HG03175 (cell line): ENCODE measurements at regions not wholly inside any gene's neighbourhood (a gene's known extent, or its start where the extent isn't known, plus 50 kb on each side); places are given as distances from the start of the nearest gene placed in this dataset.
"Not testable (repeated sequence)": the region's sequence is repeated elsewhere in the genome, so short reads cannot be mapped to it uniquely, and the experiment has no call there.

Experiments
- ATAC-seq: cut with Tn5 transposase; IDR thresholded peaks from one replicate; pipeline ENCODE4 v1.9.1; 2021; ENCODE audit warnings: mild to moderate bottlenecking, moderate library complexity; ENCODE audit not compliant: unreplicated experiment

DNA sequence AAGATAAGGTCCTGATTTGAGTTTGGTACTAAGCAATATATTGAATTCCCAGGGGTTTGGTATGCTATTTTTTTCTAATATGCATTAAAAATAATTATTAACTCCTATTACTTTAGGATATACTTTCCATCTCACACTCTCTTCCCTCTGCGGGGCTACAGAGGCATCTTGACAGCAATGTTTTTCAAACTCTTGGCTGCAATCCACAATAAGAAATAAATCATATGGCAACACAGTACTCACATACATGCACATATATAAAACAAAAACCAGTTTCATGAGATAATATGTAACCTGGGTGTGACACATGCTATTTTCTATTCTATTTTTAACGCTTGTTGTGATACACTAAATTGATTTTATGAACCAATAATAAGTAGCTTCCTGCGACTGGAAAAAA is 189.5 kb downstream of the UNC5CL start:
- ATAC-seq = no peak

DNA sequence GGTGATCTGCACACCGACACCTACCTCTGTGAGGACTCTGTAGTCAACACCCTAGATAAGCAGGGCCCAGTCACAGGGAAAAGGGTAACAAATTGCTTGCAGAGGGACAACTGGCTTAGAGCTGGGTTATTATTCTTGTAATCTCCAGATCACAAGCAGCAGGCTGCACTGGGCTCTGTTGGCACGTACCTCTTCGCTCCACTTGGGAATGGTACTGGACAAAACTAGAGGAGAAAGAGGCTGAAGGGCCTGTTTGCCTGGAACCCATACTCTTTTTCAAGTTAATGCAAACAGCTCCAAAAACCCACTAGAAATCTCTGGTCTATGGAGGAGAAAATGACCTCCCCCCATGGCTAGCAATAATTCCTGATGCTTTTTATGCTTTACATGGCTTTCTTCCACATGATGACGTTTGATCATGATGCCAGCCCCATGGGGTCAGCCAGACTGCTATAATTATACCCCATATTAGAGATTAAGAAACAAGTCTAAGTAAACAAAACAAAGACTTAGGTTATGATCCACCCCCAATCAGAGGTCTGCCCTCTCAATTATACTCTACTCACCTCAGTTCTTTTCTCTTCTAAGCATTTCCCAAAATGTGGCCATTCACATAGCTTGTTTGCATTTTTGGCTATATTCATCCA is 190.0 kb downstream of the UNC5CL start:
- no peak for ATAC-seq

DNA sequence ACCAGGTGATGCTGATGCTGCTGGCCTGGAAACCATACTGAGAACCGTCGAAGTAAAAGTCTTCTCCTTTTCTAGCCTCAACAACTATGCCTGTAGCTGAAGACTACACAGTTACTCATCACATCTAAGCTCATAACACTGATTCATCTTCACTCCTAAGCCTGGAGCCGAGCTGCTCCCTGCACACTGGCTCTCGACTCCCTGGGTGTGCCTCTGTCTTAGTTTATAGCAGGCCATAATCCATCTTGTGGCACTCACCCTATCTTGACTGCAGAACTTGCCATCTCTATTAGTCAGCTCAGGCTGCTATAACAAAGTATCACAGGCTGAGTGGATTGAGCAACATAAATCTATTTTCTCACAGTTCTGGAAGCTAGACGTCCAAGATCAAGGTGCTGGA is 191.0 kb downstream of the UNC5CL start:
- no peak for ATAC-seq

DNA sequence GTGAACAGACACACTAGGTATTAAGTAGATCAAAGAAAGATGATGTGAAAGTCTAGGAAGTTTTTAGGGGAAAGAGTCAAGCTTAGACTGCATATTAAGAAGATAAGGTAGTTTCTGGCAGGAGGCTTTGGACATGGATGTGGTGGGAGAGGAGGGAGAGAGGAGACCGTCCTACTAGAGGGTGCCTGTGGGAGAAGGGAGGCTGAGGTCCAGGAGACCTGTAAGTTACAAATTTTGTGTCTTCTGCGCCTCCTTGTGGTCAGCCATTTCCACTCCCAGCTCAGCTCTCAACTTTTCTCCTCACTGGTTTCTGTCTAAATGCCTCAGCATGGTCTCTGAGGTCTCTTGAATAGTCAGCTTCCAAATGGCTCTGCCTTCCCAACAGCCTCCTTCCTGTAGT is 193.5 kb downstream of the UNC5CL start:
- ATAC-seq = no peak

DNA sequence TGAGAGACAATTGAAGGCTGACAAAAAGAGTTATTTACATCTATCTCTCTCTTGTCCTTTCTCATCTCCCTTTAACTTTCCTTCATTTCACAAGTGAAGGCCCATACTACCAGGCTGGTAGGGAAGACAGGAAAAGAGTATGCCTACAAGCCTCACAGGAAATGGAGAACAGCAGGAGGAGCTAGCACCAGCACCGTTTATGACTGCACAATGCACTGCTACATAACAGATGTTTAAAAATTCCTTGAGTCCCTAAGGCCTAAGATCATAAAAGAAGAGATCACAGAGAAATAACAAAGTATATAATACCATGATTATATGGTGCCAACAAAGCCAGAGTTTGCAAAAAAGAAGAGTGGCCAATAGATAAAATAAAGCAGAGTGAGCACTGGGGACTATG is 194.8 kb downstream of the UNC5CL start:
- ATAC-seq = no peak

DNA sequence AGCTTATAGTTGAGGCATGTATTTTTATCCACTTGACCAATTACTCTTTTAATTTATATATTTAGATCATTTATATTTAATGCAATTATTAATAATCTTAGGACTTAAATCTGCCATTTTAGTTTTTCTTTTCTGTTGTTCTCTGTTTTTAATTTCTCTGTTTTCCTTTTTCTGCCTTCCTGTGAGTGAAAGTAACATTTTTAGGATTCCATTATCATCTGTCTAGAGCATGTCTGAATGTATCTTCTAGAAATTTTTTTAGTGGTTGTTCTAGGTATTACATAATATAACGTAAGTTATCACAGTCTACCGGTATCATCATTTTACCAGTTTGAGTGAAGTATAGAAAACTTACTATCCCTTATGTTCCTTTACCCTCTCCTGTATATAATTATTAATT is 197.3 kb downstream of the UNC5CL start:
- ATAC-seq = no peak

DNA sequence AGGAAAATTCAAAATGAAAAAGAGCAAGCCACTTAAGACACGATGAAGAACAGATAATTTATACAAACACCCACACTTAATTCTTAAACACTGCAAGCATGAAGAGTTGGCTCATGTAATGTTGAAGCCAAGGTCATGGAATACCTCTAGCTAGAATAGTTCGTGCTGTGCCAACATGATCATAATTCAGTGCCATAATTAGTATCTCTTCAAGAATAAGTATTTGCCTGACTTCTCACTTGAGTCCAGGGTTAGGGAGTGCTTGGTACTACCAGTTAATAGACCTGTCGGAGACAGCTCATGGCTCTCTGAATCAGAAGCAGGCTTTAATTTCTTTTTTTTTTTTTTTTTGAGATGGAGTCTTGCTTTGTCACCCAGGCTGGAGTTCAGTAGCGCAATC is 206.3 kb downstream of the UNC5CL start:
- no peak for ATAC-seq

DNA sequence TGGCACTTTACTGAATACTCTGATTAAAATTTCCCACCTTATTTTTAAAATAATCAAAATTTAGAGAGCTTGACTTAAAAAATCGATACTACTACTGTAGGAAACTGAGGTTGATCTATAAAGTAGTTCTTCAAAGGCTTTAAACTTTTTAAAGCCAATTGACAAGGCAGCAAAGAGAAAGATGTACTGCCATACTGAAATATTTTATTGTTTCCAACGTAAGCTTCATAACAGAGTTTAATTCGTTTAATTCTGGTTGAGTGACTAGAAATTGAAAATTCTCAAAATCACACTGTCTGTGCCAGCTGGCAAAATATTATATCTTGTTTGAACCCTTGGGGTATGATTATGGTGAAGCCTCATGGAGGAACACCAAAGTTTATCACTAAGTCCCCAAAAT is 207.6 kb downstream of the UNC5CL start:
- no peak for ATAC-seq

DNA sequence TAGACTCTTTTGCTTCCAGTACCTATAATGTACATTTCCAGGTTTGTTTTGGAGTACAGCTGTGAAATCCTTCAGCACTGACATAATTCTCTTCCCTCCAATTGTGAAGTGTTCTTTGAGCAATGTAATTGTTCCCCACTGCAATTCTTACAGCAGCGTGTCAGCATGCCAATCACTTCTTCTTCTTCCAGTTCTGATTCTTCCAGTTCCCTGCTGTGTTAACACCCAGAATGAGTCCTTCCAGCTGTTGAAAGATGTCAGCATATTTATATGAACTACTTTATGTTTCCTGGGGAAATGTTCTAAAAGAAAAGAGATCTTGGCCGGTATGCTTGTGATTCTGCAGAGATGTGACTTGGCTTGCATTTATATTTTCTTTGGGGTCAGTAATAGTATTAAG is 213.9 kb downstream of the UNC5CL start:
- ATAC-seq = no peak

DNA sequence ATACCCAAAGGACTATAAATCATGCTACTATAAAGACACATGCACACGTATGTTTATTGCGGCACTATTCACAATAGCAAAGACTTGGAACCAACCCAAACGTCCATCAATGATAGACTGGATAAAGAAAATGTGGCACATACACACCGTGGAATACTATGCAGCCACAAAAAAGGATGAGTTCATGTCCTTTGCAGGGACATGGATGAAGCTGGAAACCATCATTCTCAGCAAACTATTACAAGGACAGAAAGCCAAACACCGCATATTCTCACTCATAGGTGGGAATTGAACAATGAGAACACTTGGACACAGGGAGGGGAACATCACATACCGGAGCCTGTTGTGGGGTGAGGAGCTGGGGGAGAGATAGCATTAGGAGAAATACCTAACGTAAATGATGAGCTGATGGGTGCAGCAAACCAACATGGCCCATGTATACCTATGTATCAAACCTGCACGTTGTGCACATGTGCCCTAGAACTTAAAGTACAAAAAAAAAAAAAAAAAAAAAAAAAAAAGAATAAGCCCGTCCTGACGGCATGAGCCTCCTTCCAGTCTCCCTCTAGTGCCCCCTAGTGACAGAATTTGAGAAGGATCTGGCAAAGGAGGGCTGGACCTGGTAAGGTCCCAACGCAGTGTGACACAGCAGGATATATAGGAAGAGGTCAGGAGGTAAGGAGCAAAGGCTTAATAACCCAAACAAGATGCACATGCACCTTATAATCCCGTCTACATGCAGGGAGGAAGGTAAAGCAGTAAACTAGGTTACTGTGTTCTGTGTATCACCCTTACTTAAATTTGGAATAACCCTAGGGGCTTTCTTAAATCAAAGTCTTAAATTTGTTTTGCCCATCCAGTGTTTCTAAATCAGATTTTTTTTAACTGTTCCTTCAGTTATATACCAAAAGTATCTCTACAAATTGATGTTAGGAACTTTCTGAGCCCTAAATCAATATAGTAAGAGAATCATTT is 214.8 kb downstream of the UNC5CL start:
- ATAC-seq = not testable (repeated sequence)

DNA sequence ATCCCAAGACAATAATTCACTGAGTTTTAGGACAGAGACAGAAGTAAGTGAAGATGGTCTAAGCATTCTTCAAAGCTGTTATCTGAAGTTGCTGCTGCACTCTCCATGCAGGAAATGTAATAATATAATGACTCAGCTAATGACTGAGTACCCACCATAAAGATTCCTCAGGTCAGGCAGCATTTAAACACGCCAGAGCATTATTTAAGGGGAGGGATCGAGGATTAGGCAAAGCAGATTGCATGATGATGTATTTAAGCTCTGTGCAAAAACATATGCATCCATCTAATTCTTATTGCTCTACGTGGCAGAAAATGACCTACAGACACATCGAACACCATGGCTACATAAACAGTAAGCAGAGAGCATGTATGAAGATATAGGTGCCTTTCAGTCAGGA is 216.4 kb downstream of the UNC5CL start:
- ATAC-seq = no peak

DNA sequence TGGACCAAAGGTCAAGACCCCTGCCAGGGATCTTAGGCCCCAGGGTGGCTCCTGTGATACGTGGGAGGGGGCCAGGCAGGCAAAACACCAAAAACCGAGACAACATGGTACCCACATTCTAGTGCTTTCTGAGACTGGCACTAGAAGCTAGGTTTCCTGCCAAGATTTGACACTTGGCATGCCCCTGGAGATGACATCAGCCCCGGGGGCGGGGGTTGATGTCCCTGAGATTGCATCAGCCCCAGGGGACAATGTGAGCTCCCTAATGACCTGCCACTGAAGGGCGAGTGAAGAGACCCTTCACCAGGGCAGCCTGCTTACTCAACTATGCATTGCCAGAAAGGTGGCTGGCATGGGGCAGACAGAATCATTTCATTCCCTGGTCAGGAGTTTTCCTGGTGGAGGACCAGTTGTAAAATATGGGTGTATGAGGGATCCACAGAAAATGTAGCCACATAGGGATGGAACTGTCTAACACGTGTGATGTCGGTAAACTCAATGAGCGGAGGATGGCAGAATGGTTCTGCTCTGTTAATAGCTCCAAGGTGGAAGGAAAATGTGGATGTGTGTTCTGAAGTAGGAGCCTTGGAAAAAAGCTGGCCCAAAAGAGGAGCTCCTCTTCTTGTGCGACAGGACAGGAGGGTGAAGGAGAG is 219.7 kb downstream of the UNC5CL start:
- no peak for ATAC-seq

DNA sequence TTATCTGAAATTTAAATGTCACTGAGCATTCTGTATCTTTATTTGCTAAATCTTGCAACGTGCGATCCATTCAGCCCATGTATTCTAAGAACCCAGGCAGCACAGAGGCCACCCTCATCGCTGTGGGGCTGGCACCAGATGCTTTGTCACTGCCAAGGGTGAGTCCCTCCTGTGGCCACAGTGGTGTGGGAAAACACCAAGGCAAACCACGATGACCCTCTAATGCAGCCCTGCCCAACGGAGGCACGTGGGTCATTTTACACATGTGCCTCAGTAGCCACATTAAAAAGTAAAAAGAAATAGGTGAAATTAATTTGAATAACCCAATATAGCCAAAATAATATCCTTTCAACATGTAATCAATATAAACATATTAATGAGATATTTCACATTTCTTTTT is 221.7 kb downstream of the UNC5CL start:
- ATAC-seq = no peak

DNA sequence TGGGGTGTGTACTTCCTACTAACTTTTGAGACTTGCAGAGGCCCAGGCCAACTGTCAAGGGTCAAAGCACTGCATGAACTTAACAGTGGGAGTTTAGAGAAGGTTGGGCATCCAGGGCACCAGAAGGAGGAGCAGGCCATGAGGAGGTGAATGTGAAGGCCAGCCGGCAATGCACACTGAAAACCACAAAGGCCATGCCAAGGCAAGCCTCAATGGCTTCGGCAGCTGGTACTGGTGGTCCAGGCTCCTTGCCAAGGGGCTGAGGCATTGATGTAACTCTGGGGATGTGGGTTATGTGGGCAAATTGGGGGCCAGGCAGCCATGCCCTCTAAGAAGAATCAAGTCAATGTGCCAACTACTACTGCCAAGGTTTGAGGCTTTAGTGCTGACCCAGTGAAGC is 222.4 kb downstream of the UNC5CL start:
- no peak for ATAC-seq

DNA sequence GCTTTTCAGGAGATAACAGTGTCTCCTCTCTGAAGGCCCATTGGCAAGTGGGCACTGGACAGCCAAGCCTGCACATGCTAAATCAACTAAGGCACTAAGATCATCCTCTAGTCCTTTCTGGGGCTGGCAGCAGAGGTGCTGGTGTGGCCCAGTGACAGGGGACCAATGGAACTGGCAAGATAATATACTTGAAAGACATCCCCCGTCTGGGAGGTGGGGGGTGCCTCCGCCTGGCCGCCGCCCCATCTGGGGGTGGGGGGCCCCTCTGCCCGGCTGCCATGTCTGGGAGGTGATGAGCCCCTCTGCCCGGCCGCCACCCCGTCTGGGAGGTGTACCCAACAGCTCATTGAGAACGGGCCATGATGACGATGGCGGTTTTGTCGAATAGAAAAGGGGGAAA is 223.3 kb downstream of the UNC5CL start:
- ATAC-seq = no peak

DNA sequence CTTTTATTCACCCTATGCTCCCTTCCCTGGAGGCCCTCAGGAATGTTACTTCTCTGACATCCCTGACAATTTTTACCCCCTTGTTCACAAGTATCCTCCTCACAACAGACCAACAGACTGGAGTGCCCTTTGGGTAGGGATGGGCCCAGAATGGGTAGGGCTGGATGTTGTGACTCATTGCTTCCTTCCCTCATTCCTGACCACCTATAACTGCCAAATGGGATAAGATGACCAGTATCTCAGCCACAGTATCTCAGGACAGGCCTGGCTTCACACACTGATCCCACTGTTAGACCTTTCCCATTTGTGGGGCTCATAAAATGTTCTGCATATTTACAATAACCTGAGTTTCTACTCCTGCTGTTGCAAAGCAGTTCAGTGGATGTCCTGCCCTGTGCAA is 223.0 kb upstream of the LRFN2 start:
- ATAC-seq = no peak

DNA sequence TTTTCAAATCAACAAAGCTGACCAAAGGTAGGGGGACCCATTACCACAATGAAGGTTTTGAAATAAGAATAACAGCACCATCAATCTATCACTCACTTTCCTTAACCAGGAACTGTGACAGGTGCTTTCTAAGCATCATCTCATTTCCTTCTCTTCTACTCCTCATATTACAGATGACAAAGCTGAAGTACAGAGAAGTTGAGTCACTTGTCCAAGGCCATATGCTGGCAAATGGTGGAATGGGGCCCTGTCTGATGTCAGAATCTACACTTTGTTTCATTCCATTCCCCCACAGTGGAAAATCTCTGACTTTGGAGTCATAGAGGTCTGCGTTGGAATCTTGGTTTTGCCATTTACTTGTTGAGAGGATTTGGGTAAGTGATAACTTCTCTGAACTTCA is 222.5 kb upstream of the LRFN2 start:
- no peak for ATAC-seq

DNA sequence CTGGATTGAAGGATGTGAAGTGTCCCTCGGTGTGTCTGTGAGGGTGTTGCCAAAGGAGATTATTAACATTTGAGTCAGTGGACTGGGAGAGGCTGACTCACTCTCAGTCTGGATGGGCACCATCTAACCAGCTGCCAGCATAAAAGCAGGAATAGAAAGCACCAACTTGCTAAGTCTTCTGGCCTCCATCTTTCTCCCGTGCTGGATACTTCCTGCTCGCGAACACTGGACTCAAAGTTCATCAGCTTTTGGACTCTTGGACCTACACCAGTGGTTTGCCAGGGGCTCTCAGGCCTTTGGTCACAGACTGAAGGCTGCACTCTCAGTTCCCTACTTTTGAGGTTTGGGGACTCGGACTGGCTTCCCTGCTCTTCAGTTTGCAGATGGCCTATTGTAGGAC is 220.3 kb upstream of the LRFN2 start:
- ATAC-seq = no peak

DNA sequence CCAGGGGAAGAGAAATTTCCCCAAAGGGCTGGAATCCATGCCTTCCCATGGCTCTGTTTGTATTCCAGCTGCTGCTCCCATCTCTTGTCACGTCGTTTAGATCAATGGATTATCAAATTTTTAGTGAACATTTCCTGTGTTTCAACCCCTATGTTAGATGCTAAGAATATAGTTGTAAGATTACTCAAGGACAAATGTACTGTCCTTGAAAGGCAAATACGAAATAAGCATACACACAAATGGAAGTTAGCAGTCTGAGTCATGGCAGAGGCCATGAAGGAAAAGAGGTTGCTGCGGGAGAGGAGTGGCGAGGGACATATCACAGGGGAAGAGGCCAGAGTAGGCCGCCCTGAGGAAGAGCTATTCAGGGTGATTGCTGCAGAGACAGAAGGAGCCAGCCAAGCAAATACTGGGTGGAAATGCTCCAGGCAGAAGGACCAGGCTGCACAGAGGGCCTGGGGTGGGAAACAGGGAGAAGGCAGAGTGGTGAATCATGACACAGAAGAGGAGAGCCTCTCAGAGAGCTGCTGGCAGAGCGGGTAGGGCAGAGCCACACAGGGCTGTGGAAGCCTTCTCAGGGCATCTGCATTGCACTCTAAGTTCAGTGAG is 219.2 kb upstream of the LRFN2 start:
- ATAC-seq = no peak

DNA sequence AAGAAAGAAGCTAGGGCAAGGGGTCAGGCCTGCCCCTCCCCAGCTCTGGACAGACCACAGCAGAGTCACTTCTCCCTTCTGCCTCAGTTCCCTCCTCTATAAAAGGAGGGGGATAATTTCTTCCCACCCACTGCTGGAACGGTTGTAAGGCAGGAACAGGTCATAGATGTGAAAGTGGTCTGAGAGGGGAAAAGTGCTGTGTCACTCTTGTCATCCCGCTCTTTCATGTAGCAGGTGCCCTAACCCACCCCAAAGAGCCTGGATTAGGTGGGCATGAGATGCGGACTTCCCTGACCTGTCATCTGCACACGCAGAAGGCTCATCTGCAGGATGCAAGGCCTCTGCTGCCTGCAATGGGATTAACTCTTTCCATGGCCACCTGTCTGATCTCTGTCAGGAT is 218.2 kb upstream of the LRFN2 start:
- ATAC-seq = no peak

DNA sequence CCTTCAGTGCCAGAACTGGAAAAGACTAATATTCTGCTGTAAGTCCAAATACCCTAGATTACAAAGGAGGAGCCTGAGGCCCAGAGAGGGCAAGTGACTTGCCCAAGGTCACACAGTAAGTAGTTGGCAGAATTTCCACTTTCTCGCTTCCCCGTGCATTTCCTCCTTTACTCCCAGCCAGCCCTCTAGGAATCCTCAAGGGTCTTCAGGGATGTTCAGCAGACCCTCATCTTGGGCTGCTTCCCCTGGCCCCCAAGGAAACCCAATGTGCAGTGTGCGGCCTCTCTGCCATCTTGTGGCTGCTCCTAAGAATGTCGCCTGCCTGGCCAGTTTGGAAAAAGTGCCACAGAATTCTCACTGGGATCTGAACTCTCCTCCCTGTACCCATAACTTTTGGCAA is 217.7 kb upstream of the LRFN2 start:
- ATAC-seq = no peak
